M059J (cell line): ENCODE measurements at regions not wholly inside any gene's neighbourhood (a gene's known extent, or its start where the extent isn't known, plus 50 kb on each side); places are given as distances from the start of the nearest gene placed in this dataset.
"Not testable (repeated sequence)": the region's sequence is repeated elsewhere in the genome, so short reads cannot be mapped to it uniquely, and the experiment has no call there.

Experiments
- DNase-seq: peaks from one replicate; pipeline ENCODE4 v3.0.0-alpha.2; 2012; ENCODE audit warnings: low read depth

DNA sequence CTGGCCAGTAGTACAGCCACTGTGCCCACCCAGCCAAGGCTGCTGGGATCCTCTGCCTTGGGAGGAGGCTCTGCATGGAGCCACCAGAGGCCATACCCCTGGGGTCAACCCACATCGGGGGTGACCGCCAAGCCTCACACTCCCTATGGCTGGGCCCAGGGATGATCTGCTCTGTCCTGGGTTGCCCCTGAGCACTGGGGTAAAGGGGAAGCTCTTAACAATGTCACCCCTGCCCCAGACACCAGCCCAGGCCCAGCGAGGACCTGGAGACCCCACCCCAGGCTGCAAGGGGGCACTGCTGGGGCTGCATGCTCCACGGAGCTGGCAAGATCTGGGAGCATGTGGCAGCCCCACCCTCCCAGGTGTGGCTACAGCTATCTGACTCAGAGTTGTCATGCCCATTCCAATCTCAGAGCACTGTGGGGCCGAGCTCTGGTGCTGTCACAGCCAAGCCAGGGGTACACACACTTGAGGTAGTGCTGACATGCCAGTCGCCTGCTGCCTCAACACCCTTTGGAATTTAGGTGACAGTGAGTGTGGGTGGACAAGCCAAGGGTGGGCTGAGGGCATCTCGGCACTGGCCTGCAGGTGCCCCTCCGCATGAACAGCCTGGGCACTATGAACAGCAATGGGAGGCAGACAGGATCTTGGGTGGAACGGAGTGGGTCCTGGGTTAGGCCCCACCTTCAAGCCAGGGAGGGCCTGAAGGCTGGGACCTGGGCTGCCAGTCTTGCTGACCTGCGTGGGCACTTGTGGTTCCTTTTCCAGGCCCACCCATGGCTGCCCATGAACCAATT is 427.7 kb downstream of the LRRIQ3 start:
- DNase-seq = no peak

- DNase-seq = no peak
These were observed 431.1 kb downstream of the LRRIQ3 start for GRCh38 chr1:73766786-73767348.

- no peak for DNase-seq
These were observed 432.3 kb downstream of the LRRIQ3 start for GRCh38 chr1:73765551-73766233.

- DNase-seq = no peak
These were observed 436.4 kb downstream of the LRRIQ3 start for GRCh38 chr1:73761559-73761958.

DNA sequence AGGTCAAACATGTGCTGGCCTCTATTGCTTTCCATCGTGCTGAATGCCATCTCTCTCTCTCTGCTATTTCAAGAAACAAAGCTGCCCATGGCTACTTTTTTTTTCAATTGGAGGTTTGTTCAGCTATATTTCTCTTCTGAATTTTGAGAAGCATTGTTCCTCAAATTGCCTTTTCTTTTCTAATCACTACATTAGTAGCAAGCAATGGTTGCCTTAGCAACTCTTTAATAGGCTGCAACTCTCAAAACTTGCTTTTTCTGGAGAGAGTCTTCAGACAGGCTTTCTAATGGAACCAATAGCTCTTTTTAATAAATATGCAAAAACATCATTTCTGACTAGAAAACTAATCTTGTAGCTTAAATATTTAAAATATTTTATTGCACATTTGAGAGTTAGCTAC is 439.0 kb downstream of the LRRIQ3 start:
- DNase-seq = no peak

DNA sequence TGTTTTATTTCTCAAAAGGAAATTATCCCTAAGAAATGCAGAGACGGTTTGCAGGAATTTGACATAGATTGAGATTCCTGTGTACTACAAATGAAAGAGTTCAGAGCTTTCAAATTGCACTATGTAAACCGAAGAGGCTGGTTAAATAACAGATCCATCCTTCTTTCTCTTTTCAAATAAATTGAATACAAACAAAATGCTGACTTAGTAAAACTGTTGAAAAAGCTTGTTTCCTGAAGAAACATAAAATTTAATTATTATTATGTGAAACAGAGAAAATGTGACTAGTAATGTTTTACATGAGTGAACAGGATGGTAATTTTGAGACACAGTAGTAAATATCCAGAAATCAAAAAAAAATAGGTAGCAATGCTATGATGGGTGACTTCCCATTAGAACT is 441.2 kb downstream of the LRRIQ3 start:
- no peak for DNase-seq

GRCh38 chr1:73755649-73756048 is 442.3 kb downstream of the LRRIQ3 start:
- DNase-seq = no peak

GRCh38 chr1:73749996-73750395 is 448.0 kb downstream of the LRRIQ3 start:
- no peak for DNase-seq

GRCh38 chr1:73744985-73745384 is 453.0 kb downstream of the LRRIQ3 start:
- DNase-seq = no peak

GRCh38 chr1:73736125-73736524 is 461.9 kb downstream of the LRRIQ3 start:
- no peak for DNase-seq

- no peak for DNase-seq
These were observed 470.9 kb downstream of the LRRIQ3 start for GRCh38 chr1:73727036-73727435.

GRCh38 chr1:73722055-73722454 is 475.9 kb downstream of the LRRIQ3 start:
- no peak for DNase-seq

DNA sequence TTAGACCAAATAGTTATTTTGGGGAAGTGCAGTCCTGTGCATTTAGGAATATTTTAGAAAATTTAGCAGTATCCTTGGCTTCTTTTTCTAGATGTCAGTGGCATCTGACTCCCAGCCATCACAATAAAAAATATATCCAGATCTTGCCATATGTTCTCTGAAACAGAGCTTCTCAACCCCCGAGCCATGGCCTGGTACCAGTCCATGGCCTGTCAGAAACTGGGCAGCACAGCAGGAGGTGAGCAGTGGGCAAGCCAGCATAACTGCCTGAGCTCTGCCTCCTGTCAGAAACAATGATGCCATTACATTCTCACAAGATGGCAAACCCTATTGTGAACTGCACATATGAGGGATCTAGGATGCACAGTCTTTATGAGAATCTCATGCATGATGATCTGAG is 480.0 kb downstream of the LRRIQ3 start:
- no peak for DNase-seq

DNA sequence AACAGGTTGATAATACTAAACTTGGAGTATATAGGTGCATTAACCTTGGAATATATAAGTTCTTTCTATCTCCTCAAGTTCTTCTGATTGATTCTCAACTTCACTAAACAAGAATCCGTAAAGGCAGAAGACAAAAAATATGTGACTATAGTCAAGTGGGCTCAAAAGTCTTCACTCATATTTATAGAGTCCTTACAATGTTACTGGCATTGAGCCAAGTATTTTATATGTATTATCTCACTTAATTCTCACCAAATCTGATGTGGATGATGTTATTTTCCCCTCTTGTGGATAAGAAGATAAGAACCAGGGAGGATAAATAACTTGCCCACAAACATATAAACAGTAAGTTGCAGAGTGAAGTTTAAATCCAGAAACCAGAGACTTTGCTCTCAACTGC is 486.9 kb downstream of the LRRIQ3 start:
- no peak for DNase-seq

- no peak for DNase-seq
These were observed 496.1 kb downstream of the LRRIQ3 start for GRCh38 chr1:73701826-73702225.

- DNase-seq = no peak
These were observed 521.8 kb downstream of the LRRIQ3 start for GRCh38 chr1:73676186-73676585.

- no peak for DNase-seq
These were observed 522.9 kb downstream of the LRRIQ3 start for GRCh38 chr1:73674945-73675561.

GRCh38 chr1:73673971-73674370 is 524.0 kb downstream of the LRRIQ3 start:
- no peak for DNase-seq

DNA sequence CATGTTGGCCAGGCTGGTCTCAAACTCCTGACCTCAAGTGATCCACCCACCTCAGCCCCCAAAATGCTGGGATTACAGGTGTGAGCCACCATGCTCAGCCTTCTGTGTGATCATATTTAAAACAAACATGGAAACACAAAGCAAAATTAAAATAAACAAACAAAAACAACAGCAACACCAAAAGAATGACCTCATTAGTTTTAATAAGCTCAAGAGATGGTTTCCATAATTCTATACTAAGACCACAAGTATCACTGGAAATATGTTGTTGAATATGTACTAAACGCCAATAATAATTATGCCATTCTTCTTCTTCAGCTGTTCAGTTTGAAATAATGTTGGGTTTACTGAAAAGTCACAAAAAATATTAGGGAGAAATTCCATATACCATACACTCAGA is 526.4 kb downstream of the LRRIQ3 start:
- no peak for DNase-seq

DNA sequence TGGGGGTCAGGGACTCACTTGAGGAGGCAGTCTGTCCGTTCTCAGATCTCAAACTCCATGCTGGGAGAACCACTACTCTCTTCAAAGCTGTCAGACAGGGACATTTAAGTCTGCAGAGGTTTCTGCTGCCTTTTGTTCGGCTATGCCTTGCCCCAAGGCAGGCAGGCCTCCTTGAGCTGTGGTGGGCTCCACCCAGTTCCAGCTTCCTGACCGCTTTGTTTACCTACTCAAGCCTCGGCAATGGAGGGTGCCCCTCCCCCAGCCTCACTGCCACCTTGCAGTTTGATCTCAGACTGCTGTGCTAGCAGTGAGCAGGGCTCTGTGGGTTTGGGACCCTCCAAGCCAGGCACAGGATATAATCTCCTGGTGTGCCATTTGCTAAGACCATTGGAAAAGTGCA is 530.0 kb downstream of the LRRIQ3 start:
- not testable (repeated sequence) for DNase-seq

DNA sequence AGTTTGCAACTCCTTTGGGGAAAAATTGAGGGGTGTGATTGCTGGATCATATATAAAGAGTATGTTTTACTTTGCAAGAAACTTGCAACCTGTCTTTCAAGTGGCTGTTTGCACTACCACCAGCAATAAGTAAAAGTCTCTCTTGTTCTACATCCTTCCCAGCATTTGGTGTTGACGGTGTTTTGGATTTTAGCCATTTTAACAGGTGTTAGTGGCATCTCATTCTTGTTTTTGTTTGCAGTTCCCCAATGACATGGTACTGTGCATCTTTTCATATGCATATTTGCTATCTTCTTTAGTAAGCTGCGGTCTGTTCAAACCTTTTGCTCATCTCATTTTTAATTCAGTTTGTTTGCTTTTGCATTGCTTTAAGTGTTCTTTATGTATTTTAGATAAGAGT is 535.5 kb downstream of the LRRIQ3 start:
- no peak for DNase-seq

DNA sequence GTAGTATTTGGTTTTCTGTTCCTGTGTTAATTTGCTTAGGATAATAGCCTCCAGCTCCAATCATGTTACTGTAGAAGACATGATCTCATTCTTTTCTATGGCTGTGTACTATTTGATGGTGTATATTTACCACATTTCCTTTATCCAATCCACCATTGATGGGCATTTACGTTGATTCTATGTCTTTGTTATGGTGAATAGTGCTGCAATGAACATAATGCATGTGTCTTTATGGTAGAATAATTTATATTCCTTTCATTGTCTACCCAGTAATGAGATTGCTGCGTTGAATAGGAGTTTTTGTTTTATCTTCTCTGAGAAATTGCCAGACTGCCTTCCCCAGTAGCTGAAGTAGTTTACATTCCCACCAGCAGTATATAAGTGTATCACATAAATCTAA is 538.8 kb downstream of the LRRIQ3 start:
- no peak for DNase-seq

- no peak for DNase-seq
These were observed 543.3 kb downstream of the LRRIQ3 start for GRCh38 chr1:73654714-73655113.
